NT2/D1 (cell line): ENCODE measurements at regions not wholly inside any gene's neighbourhood (a gene's known extent, or its start where the extent isn't known, plus 50 kb on each side); places are given as distances from the start of the nearest gene placed in this dataset.
"Not testable (repeated sequence)": the region's sequence is repeated elsewhere in the genome, so short reads cannot be mapped to it uniquely, and the experiment has no call there.

ENCODE experiments used
- YY1 ChIP-seq: IDR thresholded peaks from 2 replicates; pipeline ENCODE4 v1.6.1; 2011; ENCODE audit not compliant: insufficient read length, insufficient read depth
- ZNF274 ChIP-seq: IDR thresholded peaks from 2 replicates; pipeline ENCODE4 v1.6.1; 2011; ENCODE audit warnings: mild to moderate bottlenecking, low read depth, low read length

DNA sequence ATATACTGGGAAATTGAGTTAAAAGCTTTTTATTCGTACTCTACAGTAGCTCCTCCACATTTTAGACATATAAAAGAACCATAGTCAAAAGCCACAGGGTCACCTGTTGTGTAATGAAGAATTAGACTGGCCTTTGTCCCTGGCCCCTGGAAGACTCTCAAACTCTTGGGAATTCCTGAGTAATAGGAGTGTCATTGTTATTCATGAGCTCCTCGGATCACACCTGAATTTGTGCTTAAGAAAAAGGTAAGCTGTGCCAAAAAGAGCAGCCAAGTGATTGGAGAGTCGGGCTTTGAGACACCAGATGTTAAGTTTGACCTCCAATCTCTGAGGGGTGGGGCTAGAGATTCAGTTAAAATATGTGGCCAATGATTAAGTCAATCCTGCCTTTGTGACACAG is 405.8 kb upstream of the ANKRD20A1 start:
- TF ChIP-seq YY1, ZNF274: not testable (repeated sequence)
